Fibroblast of lung (primary cell): ENCODE measurements at regions not wholly inside any gene's neighbourhood (a gene's known extent, or its start where the extent isn't known, plus 50 kb on each side); places are given as distances from the start of the nearest gene placed in this dataset.

Experiments
- DNase-seq, 2 donors: peaks; one replicate each; pipeline versions ENCODE4 v3.0.0 to v3.0.0-alpha.2; 2010; ENCODE audit warnings: low read depth in 2 of 2
- H2AFZ ChIP-seq: 2 replicates; pipeline ENCODE4 v1.5.1; 2012; ENCODE audit warnings: low read length, control low read depth, inconsistent platforms
- H3K27ac ChIP-seq: 2 replicates; pipeline ENCODE4 v1.5.1; 2011; ENCODE audit warnings: low read length, control low read depth; ENCODE audit not compliant: insufficient read depth
- H3K27me3 ChIP-seq: 2 replicates; pipeline ENCODE4 v1.5.1; 2011; ENCODE audit warnings: mild to moderate bottlenecking, low read length; ENCODE audit not compliant: control insufficient read depth, insufficient read depth
- H3K36me3 ChIP-seq: 2 replicates; pipeline ENCODE4 v1.5.1; 2011; ENCODE audit warnings: low read length; ENCODE audit not compliant: control insufficient read depth, insufficient read depth
- H3K4me1 ChIP-seq: 2 replicates; pipeline ENCODE4 v1.5.1; 2011; ENCODE audit warnings: low read length; ENCODE audit not compliant: control insufficient read depth, insufficient read depth; ENCODE audit errors: extremely low read depth
- H3K4me2 ChIP-seq: 2 replicates; pipeline ENCODE4 v1.5.1; 2011; ENCODE audit warnings: low read length, control low read depth; ENCODE audit not compliant: insufficient read depth; ENCODE audit errors: extremely low read depth
- H3K4me3 ChIP-seq, 4 experiments: fragments of 200-600 bp in 1 of 4; sonication (generic) in 1 of 4; replicated peaks in 1 of 4; 2 replicates each; pipeline ENCODE4 v1.5.1; 2011 to 2016; ENCODE audit warnings: low read length in 4 of 4, low read depth in 3 of 4, mild to moderate bottlenecking in 3 of 4, control low read depth in 2 of 4, inconsistent platforms in 1 of 4, mixed read lengths in 1 of 4; ENCODE audit not compliant: insufficient read depth in 1 of 4; ENCODE audit errors: control extremely low read depth in 1 of 4
- H3K79me2 ChIP-seq: 2 replicates; pipeline ENCODE4 v1.5.1; 2012; ENCODE audit warnings: mild to moderate bottlenecking, low read length, inconsistent platforms; ENCODE audit not compliant: control insufficient read depth, insufficient read depth
- H3K9ac ChIP-seq: 2 replicates; pipeline ENCODE4 v1.5.1; 2011; ENCODE audit warnings: mild to moderate bottlenecking, low read length, control low read depth; ENCODE audit not compliant: insufficient read depth
- H3K9me3 ChIP-seq: 2 replicates; pipeline ENCODE4 v1.5.1; 2012; ENCODE audit warnings: low read depth, low read length; ENCODE audit not compliant: control insufficient read depth, insufficient read depth
- H4K20me1 ChIP-seq: 2 replicates; pipeline ENCODE4 v1.5.1; 2011; ENCODE audit warnings: low read length; ENCODE audit not compliant: control insufficient read depth, insufficient read depth; ENCODE audit errors: extremely low read depth
- EZH2 ChIP-seq: IDR thresholded peaks from 2 replicates; pipeline ENCODE4 v1.5.1; 2012; ENCODE audit warnings: low read length, control low read depth, mild to moderate bottlenecking; ENCODE audit errors: missing control alignments
- TF ChIP-seq, protein P1 (sequence below), 2 donors: IDR thresholded peaks in 1 of 2; conservative IDR thresholded peaks in 1 of 2; 1 replicate in 1 of 2; 2 replicates in 1 of 2; pipeline ENCODE4 v1.5.1; 2011 to 2012; ENCODE audit warnings: low read length in 2 of 2, control low read depth in 1 of 2, inconsistent platforms in 1 of 2, low read depth in 1 of 2, mild to moderate bottlenecking in 1 of 2

DNA sequence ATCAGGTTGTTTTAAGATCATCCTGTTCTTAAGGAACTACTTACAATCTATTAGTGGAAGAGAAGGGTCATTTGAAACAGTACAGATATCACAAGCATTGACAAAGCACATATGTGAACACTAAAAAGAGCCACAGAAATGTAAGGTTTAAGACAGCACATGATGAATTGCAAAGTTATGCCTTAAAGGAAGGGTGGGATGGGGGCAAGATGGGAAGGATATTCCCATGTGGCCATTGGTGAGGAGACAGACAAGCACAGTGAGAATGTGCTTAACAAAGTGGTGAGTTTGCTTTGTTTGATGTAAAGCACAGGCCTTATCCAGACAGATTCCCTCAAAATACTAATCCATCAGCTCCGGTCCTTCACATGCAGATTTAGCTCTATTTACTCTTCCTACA lies 151.6 kb upstream of the IVNS1ABP start:
- Histone ChIP-seq H3K4me3 (no peak overlapping the region), H3K9me3 (no peaks in the 10 kb centered on the region), H3K27me3 (no peaks in the 10 kb centered on the region), H3K4me2 (no peak overlapping the region), H3K27ac (no peak overlapping the region), H3K9ac (no peak overlapping the region), H4K20me1 (no peaks in the 10 kb centered on the region), H2AFZ (no peak overlapping the region), H3K79me2 (no peaks in the 10 kb centered on the region), H3K36me3 (no peaks in the 10 kb centered on the region), H3K4me1 (no peaks in the 10 kb centered on the region)
- TF ChIP-seq, protein P1, sequence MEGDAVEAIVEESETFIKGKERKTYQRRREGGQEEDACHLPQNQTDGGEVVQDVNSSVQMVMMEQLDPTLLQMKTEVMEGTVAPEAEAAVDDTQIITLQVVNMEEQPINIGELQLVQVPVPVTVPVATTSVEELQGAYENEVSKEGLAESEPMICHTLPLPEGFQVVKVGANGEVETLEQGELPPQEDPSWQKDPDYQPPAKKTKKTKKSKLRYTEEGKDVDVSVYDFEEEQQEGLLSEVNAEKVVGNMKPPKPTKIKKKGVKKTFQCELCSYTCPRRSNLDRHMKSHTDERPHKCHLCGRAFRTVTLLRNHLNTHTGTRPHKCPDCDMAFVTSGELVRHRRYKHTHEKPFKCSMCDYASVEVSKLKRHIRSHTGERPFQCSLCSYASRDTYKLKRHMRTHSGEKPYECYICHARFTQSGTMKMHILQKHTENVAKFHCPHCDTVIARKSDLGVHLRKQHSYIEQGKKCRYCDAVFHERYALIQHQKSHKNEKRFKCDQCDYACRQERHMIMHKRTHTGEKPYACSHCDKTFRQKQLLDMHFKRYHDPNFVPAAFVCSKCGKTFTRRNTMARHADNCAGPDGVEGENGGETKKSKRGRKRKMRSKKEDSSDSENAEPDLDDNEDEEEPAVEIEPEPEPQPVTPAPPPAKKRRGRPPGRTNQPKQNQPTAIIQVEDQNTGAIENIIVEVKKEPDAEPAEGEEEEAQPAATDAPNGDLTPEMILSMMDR (conservative IDR thresholded peaks at IDR 0.05 in 1 of 2, IDR thresholded peaks at IDR 0.05 in 1 of 2; ENCODE audit: low read depth in 1 of 2, low read length in 2 of 2), result no peak
- DNase-seq, result no peak

DNA sequence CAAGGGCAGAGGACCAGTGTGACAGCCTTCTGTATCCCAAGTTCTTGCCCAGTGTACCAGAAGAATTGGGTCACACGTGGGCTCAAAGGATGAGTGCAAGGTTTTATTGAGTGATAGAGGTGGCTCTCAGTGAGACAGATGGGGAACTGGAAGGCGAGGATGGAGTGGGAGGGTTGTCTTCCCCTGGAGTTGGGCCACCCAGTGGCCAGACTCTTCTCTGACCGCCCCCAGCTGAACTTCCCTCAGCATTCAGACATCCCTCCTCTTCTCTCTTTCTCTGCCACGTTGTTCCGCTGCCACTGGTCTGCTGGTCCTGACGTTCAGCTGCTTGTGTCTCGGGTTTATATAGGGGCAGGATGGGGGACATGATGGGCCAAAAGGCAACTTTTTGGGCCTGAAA lies 150.1 kb upstream of the IVNS1ABP start:
- no peaks in the 10 kb centered on the region for H3K79me2 ChIP-seq
- no peak overlapping the region for H3K4me2 ChIP-seq
- no peak for TF ChIP-seq EZH2
- TF ChIP-seq, protein P1 (conservative IDR thresholded peaks at IDR 0.05 in 1 of 2, IDR thresholded peaks at IDR 0.05 in 1 of 2; ENCODE audit: low read depth in 1 of 2, low read length in 2 of 2), result no peak
- no peaks in the 10 kb centered on the region for H3K9me3 ChIP-seq
- H3K27ac ChIP-seq, result no peak overlapping the region
- H3K4me1 ChIP-seq, result no peaks in the 10 kb centered on the region
- H3K36me3 ChIP-seq, result no peaks in the 10 kb centered on the region
- H2AFZ ChIP-seq, result no peak overlapping the region
- H4K20me1 ChIP-seq, result no peaks in the 10 kb centered on the region
- DNase-seq, result no peak
- no peaks in the 10 kb centered on the region for H3K27me3 ChIP-seq
- no peak overlapping the region for H3K4me3 ChIP-seq
- no peak overlapping the region for H3K9ac ChIP-seq

DNA sequence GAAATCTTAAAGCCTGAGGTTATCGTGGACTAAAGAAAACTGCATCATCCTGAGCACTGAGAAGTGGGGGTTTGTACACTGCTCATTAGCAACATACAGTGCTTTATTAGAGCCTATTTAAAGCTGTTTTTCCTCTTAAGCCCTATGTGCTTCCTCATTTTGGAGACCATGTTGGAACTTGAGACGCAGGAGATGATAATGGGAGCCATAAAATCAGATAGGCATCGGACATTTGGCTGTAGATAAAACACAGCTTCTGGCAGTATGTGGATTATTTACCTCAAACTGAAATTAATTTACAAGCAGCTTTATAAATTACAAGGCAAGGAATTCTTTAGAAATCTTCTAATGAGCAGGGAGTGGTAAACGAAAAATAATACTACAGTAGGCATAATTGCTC lies 147.7 kb upstream of the IVNS1ABP start:
- Histone ChIP-seq H4K20me1 (no peaks in the 10 kb centered on the region), H3K27me3 (no peaks in the 10 kb centered on the region), H2AFZ (no peak overlapping the region), H3K4me3 (no peak overlapping the region), H3K4me1 (no peaks in the 10 kb centered on the region), H3K9ac (no peak overlapping the region), H3K79me2 (no peaks in the 10 kb centered on the region), H3K36me3 (no peaks in the 10 kb centered on the region), H3K27ac (no peak overlapping the region), H3K9me3 (no peaks in the 10 kb centered on the region), H3K4me2 (no peak overlapping the region)
- DNase-seq, result no peak
- TF ChIP-seq, protein P1 (conservative IDR thresholded peaks at IDR 0.05 in 1 of 2, IDR thresholded peaks at IDR 0.05 in 1 of 2; ENCODE audit: low read depth in 1 of 2, low read length in 2 of 2), result no peak
- TF ChIP-seq EZH2, result no peak
